ENCODE measurements at regions not wholly inside any gene's neighbourhood (a gene's known extent, or its start where the extent isn't known, plus 50 kb on each side); places are given as distances from the start of the nearest gene placed in this dataset.

DNA sequence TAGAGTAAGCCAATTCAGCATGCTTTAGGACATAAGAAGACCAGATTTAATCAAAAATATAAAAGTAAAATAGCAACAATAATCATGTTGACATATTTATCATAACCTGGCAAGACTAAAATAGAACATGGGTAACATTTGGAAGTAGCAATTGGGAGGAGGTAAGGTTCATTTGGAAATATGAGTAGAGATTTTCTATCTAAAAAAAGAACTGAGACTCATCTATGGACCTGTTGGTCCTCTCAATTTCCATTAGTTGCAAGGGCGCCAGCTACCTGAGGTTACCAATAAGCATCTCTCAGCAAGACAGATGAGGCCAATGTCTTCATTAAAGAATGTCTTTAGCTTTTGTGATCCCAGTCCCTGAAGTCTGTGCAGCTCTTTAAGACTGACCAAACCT is 196.0 kb downstream of the IRS1 start:
- TF ChIP-seq CTCF (IDR thresholded peaks at IDR 0.05; ENCODE audit: borderline replicate concordance, extremely low read depth, low read length, poor library complexity, severe bottlenecking) (no peak), EZH2 (IDR thresholded peaks at IDR 0.05; ENCODE audit: borderline replicate concordance, low read depth, low read length, severe bottlenecking) (no peak)
